NCI-H1694 treated with DMSO at 0.1 percent for 48 hours (cell line): ENCODE measurements at regions not wholly inside any gene's neighbourhood (a gene's known extent, or its start where the extent isn't known, plus 50 kb on each side); places are given as distances from the start of the nearest gene placed in this dataset.
"Not testable (repeated sequence)": the region's sequence is repeated elsewhere in the genome, so short reads cannot be mapped to it uniquely, and the experiment has no call there.

Experiments
- DNase-seq: peaks from one replicate; lab custom pipeline; 2025; lab: John Stamatoyannopoulos, UW

- no peak for DNase-seq
These were observed 107.6 kb upstream of the ZBTB20 start for GRCh38 chr3:115254492-115255196.

GRCh38 chr3:115255197-115255585 is 108.1 kb upstream of the ZBTB20 start:
- no peak for DNase-seq

- DNase-seq = no peak
These were observed 123.8 kb upstream of the ZBTB20 start for GRCh38 chr3:115270849-115271248.

- no peak for DNase-seq
These were observed 125.1 kb upstream of the ZBTB20 start for GRCh38 chr3:115272036-115272824.

- DNase-seq = no peak
These were observed 128.8 kb upstream of the ZBTB20 start for GRCh38 chr3:115275896-115276295.

- DNase-seq = no peak
These were observed 132.9 kb upstream of the ZBTB20 start for GRCh38 chr3:115279939-115280338.

- DNase-seq = no peak
These were observed 133.4 kb upstream of the ZBTB20 start for GRCh38 chr3:115280506-115280905.

- no peak for DNase-seq
These were observed 134.9 kb upstream of the ZBTB20 start for GRCh38 chr3:115281697-115282675.

- DNase-seq = no peak
These were observed 137.9 kb upstream of the ZBTB20 start for GRCh38 chr3:115284980-115285379.

- DNase-seq = no peak
These were observed 139.6 kb upstream of the ZBTB20 start for GRCh38 chr3:115286529-115287197.

GRCh38 chr3:115287198-115287597 is 140.1 kb upstream of the ZBTB20 start:
- no peak for DNase-seq

GRCh38 chr3:115292131-115292530 is 145.0 kb upstream of the ZBTB20 start:
- DNase-seq = no peak

- no peak for DNase-seq
These were observed 145.6 kb upstream of the ZBTB20 start for GRCh38 chr3:115292677-115293165.

GRCh38 chr3:115293321-115293720 is 146.2 kb upstream of the ZBTB20 start:
- DNase-seq = no peak

GRCh38 chr3:115301364-115301860 is 154.3 kb upstream of the ZBTB20 start:
- no peak for DNase-seq

- DNase-seq = not testable (repeated sequence)
These were observed 170.9 kb upstream of the ZBTB20 start for GRCh38 chr3:115317953-115318352.

- no peak for DNase-seq
These were observed 174.3 kb upstream of the ZBTB20 start for GRCh38 chr3:115321400-115321805.

GRCh38 chr3:115322901-115323300 is 175.8 kb upstream of the ZBTB20 start:
- peak; percentile 1 for DNase-seq

GRCh38 chr3:115323380-115323779 is 176.3 kb upstream of the ZBTB20 start:
- DNase-seq = no peak

GRCh38 chr3:115324056-115324455 is 177.0 kb upstream of the ZBTB20 start:
- DNase-seq = no peak

- DNase-seq = no peak
These were observed 178.5 kb upstream of the ZBTB20 start for GRCh38 chr3:115325539-115325938.
